ENCODE measurements at regions not wholly inside any gene's neighbourhood (a gene's known extent, or its start where the extent isn't known, plus 50 kb on each side); places are given as distances from the start of the nearest gene placed in this dataset.

- TF ChIP-seq FOXM1 (IDR thresholded peaks at IDR 0.05; ENCODE audit: borderline replicate concordance, low read depth) = no peak
- TF ChIP-seq CEBPB (IDR thresholded peaks at IDR 0.05) = no peak
- TF ChIP-seq YY1 (IDR thresholded peaks at IDR 0.05; ENCODE audit: low read depth) = no peak
- no peak for TF ChIP-seq NFIC (IDR thresholded peaks at IDR 0.05)
Measured at GRCh38 chr4:157918036-157918832, 254.6 kb downstream of the GASK1B start.

DNA sequence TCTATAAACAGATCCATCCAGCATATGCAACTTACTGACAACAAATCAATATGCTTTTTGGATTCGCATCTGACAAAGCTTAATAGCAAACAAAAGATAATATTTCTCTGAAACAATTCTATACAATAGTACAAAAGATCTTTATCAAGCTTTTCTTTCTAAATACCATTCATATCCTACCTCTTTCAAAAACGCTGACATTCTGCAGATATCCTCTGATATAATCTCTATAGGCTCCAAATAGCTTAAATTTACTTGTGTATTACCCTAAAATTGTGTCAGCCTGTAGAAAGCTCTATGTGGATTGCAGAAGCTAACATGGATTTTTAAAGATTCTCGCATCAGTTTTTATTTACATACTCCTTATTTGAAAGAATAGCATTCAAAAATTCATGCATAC is 260.6 kb downstream of the GASK1B start:
- TF ChIP-seq, protein P1, sequence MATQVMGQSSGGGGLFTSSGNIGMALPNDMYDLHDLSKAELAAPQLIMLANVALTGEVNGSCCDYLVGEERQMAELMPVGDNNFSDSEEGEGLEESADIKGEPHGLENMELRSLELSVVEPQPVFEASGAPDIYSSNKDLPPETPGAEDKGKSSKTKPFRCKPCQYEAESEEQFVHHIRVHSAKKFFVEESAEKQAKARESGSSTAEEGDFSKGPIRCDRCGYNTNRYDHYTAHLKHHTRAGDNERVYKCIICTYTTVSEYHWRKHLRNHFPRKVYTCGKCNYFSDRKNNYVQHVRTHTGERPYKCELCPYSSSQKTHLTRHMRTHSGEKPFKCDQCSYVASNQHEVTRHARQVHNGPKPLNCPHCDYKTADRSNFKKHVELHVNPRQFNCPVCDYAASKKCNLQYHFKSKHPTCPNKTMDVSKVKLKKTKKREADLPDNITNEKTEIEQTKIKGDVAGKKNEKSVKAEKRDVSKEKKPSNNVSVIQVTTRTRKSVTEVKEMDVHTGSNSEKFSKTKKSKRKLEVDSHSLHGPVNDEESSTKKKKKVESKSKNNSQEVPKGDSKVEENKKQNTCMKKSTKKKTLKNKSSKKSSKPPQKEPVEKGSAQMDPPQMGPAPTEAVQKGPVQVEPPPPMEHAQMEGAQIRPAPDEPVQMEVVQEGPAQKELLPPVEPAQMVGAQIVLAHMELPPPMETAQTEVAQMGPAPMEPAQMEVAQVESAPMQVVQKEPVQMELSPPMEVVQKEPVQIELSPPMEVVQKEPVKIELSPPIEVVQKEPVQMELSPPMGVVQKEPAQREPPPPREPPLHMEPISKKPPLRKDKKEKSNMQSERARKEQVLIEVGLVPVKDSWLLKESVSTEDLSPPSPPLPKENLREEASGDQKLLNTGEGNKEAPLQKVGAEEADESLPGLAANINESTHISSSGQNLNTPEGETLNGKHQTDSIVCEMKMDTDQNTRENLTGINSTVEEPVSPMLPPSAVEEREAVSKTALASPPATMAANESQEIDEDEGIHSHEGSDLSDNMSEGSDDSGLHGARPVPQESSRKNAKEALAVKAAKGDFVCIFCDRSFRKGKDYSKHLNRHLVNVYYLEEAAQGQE (IDR thresholded peaks at IDR 0.05; ENCODE audit: low read depth) = no peak
- no peak for TF ChIP-seq CREB1 (IDR thresholded peaks at IDR 0.05; ENCODE audit: low read depth)
- TF ChIP-seq EP300 (IDR thresholded peaks at IDR 0.05; ENCODE audit: borderline replicate concordance) = no peak
- no peak for TF ChIP-seq FOXM1 (IDR thresholded peaks at IDR 0.05; ENCODE audit: borderline replicate concordance, low read depth)
- no peak for TF ChIP-seq NFIC (IDR thresholded peaks at IDR 0.05)
- no peak for TF ChIP-seq YY1 (IDR thresholded peaks at IDR 0.05; ENCODE audit: low read depth)
- TF ChIP-seq CEBPB (IDR thresholded peaks at IDR 0.05) = no peak
- TF ChIP-seq ZBTB7A (IDR thresholded peaks at IDR 0.05; ENCODE audit: low read depth) = no peak
- no peak for TF ChIP-seq MAX (IDR thresholded peaks at IDR 0.05)
- TF ChIP-seq TCF12 (IDR thresholded peaks at IDR 0.05; ENCODE audit: low read depth) = no peak
- TF ChIP-seq TEAD4 (IDR thresholded peaks at IDR 0.05) = no peak
- TF ChIP-seq EGR1 (IDR thresholded peaks at IDR 0.05) = no peak
- no peak for TF ChIP-seq RAD21 (IDR thresholded peaks at IDR 0.05; ENCODE audit: low read depth)
- TF ChIP-seq TAF1 (IDR thresholded peaks at IDR 0.05; ENCODE audit: low read depth) = no peak
- TF ChIP-seq, protein P2, sequence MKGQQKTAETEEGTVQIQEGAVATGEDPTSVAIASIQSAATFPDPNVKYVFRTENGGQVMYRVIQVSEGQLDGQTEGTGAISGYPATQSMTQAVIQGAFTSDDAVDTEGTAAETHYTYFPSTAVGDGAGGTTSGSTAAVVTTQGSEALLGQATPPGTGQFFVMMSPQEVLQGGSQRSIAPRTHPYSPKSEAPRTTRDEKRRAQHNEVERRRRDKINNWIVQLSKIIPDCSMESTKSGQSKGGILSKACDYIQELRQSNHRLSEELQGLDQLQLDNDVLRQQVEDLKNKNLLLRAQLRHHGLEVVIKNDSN (IDR thresholded peaks at IDR 0.05) = no peak

DNA sequence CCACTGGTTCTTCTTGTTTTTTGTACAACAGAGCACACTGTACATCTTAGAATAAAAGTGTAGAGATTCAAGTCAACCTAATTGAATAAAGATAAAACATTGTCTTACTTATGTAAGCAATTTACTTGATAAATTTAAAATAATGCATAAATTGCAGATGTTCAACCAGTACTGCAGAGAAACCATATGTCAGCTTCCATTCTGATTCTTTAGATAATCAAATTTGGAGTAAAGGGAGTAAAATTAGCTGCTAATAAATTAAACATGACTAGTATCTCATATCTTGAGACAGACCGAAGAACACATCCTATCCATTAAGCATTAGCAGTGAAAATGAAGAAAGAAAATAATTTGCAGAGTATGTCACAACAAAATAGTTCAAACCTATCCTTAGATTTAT is 261.2 kb downstream of the GASK1B start:
- TF ChIP-seq CREB1 (IDR thresholded peaks at IDR 0.05; ENCODE audit: low read depth) (no peak), FOXM1 (IDR thresholded peaks at IDR 0.05; ENCODE audit: borderline replicate concordance, low read depth) (no peak), CEBPB (IDR thresholded peaks at IDR 0.05) (no peak), ZBTB7A (IDR thresholded peaks at IDR 0.05; ENCODE audit: low read depth) (no peak), NFIC (IDR thresholded peaks at IDR 0.05) (no peak), EGR1 (IDR thresholded peaks at IDR 0.05) (no peak), MAX (IDR thresholded peaks at IDR 0.05) (no peak)
- TF ChIP-seq, protein P2 (IDR thresholded peaks at IDR 0.05) = no peak

DNA sequence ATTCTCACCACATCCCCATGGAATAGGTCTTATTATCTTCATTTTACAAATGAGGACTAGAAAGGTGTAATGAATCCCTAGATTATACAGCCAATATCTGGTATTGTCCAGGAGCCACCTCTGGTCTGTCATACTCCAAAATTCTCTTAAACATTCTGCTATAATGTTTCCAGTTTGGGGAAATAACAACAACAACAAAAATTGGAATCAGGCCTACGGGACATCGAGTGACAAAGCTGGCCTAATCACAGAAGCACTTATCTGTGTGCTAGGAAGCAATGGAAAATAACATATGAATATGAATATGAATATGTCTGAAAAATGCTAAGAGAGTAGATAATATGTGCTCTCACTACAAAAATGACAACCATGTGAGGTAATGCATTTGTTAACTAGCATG is 264.1 kb downstream of the GASK1B start:
- TF ChIP-seq NFIC (IDR thresholded peaks at IDR 0.05) (no peak), EGR1 (IDR thresholded peaks at IDR 0.05) (no peak), TCF12 (IDR thresholded peaks at IDR 0.05; ENCODE audit: low read depth) (no peak), EP300 (IDR thresholded peaks at IDR 0.05; ENCODE audit: borderline replicate concordance) (no peak), CREB1 (IDR thresholded peaks at IDR 0.05; ENCODE audit: low read depth) (no peak), CEBPB (IDR thresholded peaks at IDR 0.05) (no peak), RAD21 (IDR thresholded peaks at IDR 0.05; ENCODE audit: low read depth) (no peak), YY1 (IDR thresholded peaks at IDR 0.05; ENCODE audit: low read depth) (no peak), FOXM1 (IDR thresholded peaks at IDR 0.05; ENCODE audit: borderline replicate concordance, low read depth) (no peak), MAX (IDR thresholded peaks at IDR 0.05) (no peak), TAF1 (IDR thresholded peaks at IDR 0.05; ENCODE audit: low read depth) (no peak), ZBTB7A (IDR thresholded peaks at IDR 0.05; ENCODE audit: low read depth) (no peak), TEAD4 (IDR thresholded peaks at IDR 0.05) (no peak)
- TF ChIP-seq, protein P1 (IDR thresholded peaks at IDR 0.05; ENCODE audit: low read depth) = no peak
- TF ChIP-seq, protein P2 (IDR thresholded peaks at IDR 0.05) = no peak

DNA sequence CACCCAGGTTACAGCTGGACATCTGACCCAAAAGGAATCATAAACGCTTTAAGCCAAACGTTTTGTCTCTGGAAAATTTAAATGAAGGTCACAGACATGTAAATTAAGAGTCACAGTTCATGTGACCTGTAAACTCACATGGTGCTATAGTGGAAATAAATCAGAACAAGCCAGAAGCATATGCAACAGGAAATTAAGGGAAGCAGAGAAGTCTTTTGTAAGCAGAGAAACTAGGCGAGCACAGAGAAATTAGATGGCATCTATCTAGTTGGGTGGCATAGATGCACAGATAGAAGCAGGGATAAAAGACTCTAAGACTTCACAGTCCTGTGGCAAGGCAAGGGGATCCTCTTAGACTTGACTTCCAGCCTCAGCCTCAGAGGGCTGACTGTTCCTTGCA is 264.8 kb downstream of the GASK1B start:
- no peak for TF ChIP-seq EP300 (IDR thresholded peaks at IDR 0.05; ENCODE audit: borderline replicate concordance)
- TF ChIP-seq TEAD4 (IDR thresholded peaks at IDR 0.05) = no peak
- no peak for TF ChIP-seq CEBPB (IDR thresholded peaks at IDR 0.05)
- no peak for TF ChIP-seq YY1 (IDR thresholded peaks at IDR 0.05; ENCODE audit: low read depth)
- TF ChIP-seq, protein P1 (IDR thresholded peaks at IDR 0.05; ENCODE audit: low read depth) = no peak
- no peak for TF ChIP-seq CREB1 (IDR thresholded peaks at IDR 0.05; ENCODE audit: low read depth)
- TF ChIP-seq FOXM1 (IDR thresholded peaks at IDR 0.05; ENCODE audit: borderline replicate concordance, low read depth) = no peak
- TF ChIP-seq TAF1 (IDR thresholded peaks at IDR 0.05; ENCODE audit: low read depth) = no peak
- no peak for TF ChIP-seq EGR1 (IDR thresholded peaks at IDR 0.05)
- no peak for TF ChIP-seq RAD21 (IDR thresholded peaks at IDR 0.05; ENCODE audit: low read depth)
- no peak for TF ChIP-seq MAX (IDR thresholded peaks at IDR 0.05)
- TF ChIP-seq TCF12 (IDR thresholded peaks at IDR 0.05; ENCODE audit: low read depth) = no peak
- no peak for TF ChIP-seq NFIC (IDR thresholded peaks at IDR 0.05)
- no peak for TF ChIP-seq ZBTB7A (IDR thresholded peaks at IDR 0.05; ENCODE audit: low read depth)
- TF ChIP-seq, protein P2 (IDR thresholded peaks at IDR 0.05) = no peak

All from Ishikawa (cell line).